ENCODE measurements at regions not wholly inside any gene's neighbourhood (a gene's known extent, or its start where the extent isn't known, plus 50 kb on each side); places are given as distances from the start of the nearest gene placed in this dataset.

- TF ChIP-seq, protein P1, sequence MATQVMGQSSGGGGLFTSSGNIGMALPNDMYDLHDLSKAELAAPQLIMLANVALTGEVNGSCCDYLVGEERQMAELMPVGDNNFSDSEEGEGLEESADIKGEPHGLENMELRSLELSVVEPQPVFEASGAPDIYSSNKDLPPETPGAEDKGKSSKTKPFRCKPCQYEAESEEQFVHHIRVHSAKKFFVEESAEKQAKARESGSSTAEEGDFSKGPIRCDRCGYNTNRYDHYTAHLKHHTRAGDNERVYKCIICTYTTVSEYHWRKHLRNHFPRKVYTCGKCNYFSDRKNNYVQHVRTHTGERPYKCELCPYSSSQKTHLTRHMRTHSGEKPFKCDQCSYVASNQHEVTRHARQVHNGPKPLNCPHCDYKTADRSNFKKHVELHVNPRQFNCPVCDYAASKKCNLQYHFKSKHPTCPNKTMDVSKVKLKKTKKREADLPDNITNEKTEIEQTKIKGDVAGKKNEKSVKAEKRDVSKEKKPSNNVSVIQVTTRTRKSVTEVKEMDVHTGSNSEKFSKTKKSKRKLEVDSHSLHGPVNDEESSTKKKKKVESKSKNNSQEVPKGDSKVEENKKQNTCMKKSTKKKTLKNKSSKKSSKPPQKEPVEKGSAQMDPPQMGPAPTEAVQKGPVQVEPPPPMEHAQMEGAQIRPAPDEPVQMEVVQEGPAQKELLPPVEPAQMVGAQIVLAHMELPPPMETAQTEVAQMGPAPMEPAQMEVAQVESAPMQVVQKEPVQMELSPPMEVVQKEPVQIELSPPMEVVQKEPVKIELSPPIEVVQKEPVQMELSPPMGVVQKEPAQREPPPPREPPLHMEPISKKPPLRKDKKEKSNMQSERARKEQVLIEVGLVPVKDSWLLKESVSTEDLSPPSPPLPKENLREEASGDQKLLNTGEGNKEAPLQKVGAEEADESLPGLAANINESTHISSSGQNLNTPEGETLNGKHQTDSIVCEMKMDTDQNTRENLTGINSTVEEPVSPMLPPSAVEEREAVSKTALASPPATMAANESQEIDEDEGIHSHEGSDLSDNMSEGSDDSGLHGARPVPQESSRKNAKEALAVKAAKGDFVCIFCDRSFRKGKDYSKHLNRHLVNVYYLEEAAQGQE (IDR thresholded peaks at IDR 0.05; ENCODE audit: insufficient read depth in 1 of 2, low read depth in 2 of 2, low read length in 2 of 2) = no peak
- no peak for TF ChIP-seq POLR2AphosphoS5 (IDR thresholded peaks at IDR 0.05; ENCODE audit: low read depth, low read length)
- TF ChIP-seq SIN3A (IDR thresholded peaks at IDR 0.05; ENCODE audit: borderline replicate concordance, insufficient read depth, low read length) = no peak
Observed at GRCh38 chr7:45430397-45430796, 143.8 kb upstream of the ADCY1 start.
